ENCODE measurements at regions not wholly inside any gene's neighbourhood (a gene's known extent, or its start where the extent isn't known, plus 50 kb on each side); places are given as distances from the start of the nearest gene placed in this dataset.

DNA sequence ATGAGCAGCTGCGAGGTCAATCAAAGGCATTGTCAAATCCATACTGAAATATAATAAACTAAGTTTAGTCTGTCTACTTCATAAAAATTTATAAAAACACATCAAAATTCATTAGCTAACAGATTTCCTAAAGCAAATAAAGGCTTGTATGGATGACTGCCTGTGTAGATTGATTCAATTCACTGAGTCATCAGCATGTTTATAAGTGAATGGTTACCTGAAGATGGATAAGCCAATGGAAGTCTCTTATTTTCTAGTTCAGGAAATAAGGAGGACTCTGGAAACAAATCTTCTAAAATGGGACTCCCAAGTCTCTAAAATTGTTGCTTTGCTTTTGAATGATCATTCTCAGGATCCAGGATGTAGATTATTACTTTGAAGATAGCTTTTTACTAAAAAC, 57.0 kb upstream of the HNRNPA3 start:
- no peaks in the 10 kb centered on the region for H3K36me3 ChIP-seq (ENCODE audit: control insufficient read depth in 2 of 2, insufficient read depth in 2 of 2, low read length in 2 of 2)
- no peak overlapping the region for H3K9ac ChIP-seq (ENCODE audit: low read depth in 1 of 2, low read length in 2 of 2)
- H3K27ac ChIP-seq (ENCODE audit: low read depth in 2 of 2, low read length in 2 of 2) = no peak overlapping the region
- no peaks in the 10 kb centered on the region for H3K27me3 ChIP-seq (ENCODE audit: control insufficient read depth in 2 of 2, insufficient read depth in 2 of 2, low read length in 2 of 2)
- H3K4me3 ChIP-seq (ENCODE audit: low read length in 2 of 2) = no peak overlapping the region
- no peaks in the 10 kb centered on the region for H3K9me3 ChIP-seq (ENCODE audit: control insufficient read depth in 2 of 2, low read length in 2 of 2)
- H3K4me1 ChIP-seq (ENCODE audit: control insufficient read depth in 2 of 2, insufficient read depth in 2 of 2, low read length in 2 of 2) = no peaks in the 10 kb centered on the region

DNA sequence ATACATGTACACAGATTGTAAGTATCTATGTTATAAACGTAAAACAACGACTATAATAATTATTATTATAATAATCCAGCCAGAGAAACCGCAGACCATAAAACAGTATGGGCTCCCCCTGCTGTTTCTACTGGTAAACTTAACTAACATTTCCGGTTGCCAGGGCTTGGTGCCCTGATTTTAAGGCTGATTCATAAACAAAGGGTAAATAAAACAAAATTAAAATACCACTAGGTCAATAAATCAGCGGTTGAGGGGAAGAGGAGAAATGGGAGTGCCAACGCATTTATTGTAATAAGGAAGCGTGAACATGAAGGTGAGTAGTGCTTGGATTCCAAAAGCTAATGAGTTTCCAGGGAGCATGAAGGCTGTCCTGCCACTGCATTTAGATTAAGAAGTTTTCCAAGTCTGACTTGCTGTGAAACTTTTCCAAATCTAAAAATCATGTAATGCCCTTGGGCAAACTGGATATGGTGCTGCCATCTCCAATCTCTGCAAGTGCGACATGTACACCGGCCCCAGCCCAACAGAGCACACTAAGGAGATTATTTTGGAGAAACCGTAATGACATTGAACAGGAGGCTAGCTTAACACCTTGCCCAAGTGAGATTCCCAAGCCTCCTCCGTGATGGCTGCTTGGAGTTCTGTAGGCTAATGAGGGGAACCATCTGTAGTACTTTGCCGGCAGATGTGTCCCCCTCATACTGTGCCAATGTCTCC, 50.7 kb upstream of the HNRNPA3 start:
- Histone ChIP-seq H3K4me3 (ENCODE audit: low read length in 2 of 2) (no peak overlapping the region), H3K4me1 (ENCODE audit: control insufficient read depth in 2 of 2, insufficient read depth in 2 of 2, low read length in 2 of 2) (peaks cover 13 to 22% of the 10 kb centered on the region in 2 donors), H3K9ac (ENCODE audit: low read depth in 1 of 2, low read length in 2 of 2) (no peak overlapping the region), H3K36me3 (ENCODE audit: control insufficient read depth in 2 of 2, insufficient read depth in 2 of 2, low read length in 2 of 2) (no peaks in the 10 kb centered on the region), H3K27ac (ENCODE audit: low read depth in 2 of 2, low read length in 2 of 2) (no peak overlapping the region), H3K9me3 (ENCODE audit: control insufficient read depth in 2 of 2, low read length in 2 of 2) (no peaks in the 10 kb centered on the region), H3K27me3 (ENCODE audit: control insufficient read depth in 2 of 2, insufficient read depth in 2 of 2, low read length in 2 of 2) (no peaks in the 10 kb centered on the region)
